ENCODE measurements at regions not wholly inside any gene's neighbourhood (a gene's known extent, or its start where the extent isn't known, plus 50 kb on each side); places are given as distances from the start of the nearest gene placed in this dataset.

- DNase-seq (ENCODE audit: low read depth in 2 of 2) = peak in 1 of 2 donors; percentile 3
Observed at GRCh38 chr2:119049968-119050704, 108.1 kb downstream of the MARCO start.

All from lung microvascular endothelial cell (primary cell).